Neuronal stem cell (in vitro differentiated cells): ENCODE measurements at regions not wholly inside any gene's neighbourhood (a gene's known extent, or its start where the extent isn't known, plus 50 kb on each side); places are given as distances from the start of the nearest gene placed in this dataset.
"Not testable (repeated sequence)": the region's sequence is repeated elsewhere in the genome, so short reads cannot be mapped to it uniquely, and the experiment has no call there.

Experiments used
- DNase-seq: peaks from one replicate; pipeline ENCODE4 v3.0.0-alpha.2; 2013; ENCODE audit warnings: low spot score
- H2AFZ ChIP-seq: one replicate; pipeline ENCODE4 v1.6.1; 2013; ENCODE audit warnings: mild to moderate bottlenecking, low read length, inconsistent platforms
- H2AK5ac ChIP-seq: 2 replicates; pipeline ENCODE4 v1.6.1; 2013; ENCODE audit warnings: low read depth, mild to moderate bottlenecking, inconsistent platforms, low read length, moderate library complexity, mixed read lengths
- H2BK120ac ChIP-seq: 2 replicates; pipeline ENCODE4 v1.6.1; 2013; ENCODE audit warnings: low read depth, mild to moderate bottlenecking, inconsistent platforms, low read length, moderate library complexity, mixed read lengths
- H2BK12ac ChIP-seq: one replicate; pipeline ENCODE4 v1.6.1; 2013; ENCODE audit warnings: low read length, inconsistent platforms
- H2BK15ac ChIP-seq: 2 replicates; pipeline ENCODE4 v1.6.1; 2013; ENCODE audit warnings: mild to moderate bottlenecking, low read length, inconsistent platforms, mixed read lengths
- H2BK5ac ChIP-seq: one replicate; pipeline ENCODE4 v1.6.1; 2013; ENCODE audit warnings: inconsistent platforms, mild to moderate bottlenecking, low read length, moderate library complexity
- H3K14ac ChIP-seq: one replicate; pipeline ENCODE4 v1.6.1; 2013; ENCODE audit warnings: low read length, inconsistent platforms
- H3K18ac ChIP-seq: 2 replicates; pipeline ENCODE4 v1.6.1; 2013; ENCODE audit warnings: low read length, inconsistent platforms
- H3K23ac ChIP-seq: 2 replicates; pipeline ENCODE4 v1.6.1; 2013; ENCODE audit warnings: low read depth, mild to moderate bottlenecking, mixed read lengths, low read length, inconsistent platforms; ENCODE audit not compliant: poor library complexity
- H3K27ac ChIP-seq: replicated peaks from 3 replicates; pipeline ENCODE4 v1.5.1; 2013; ENCODE audit warnings: low read length, inconsistent platforms
- H3K27me3 ChIP-seq, 3 experiments: 2 replicates each; pipeline ENCODE4 v1.6.1; 2013; ENCODE audit warnings: low read length in 3 of 3, mild to moderate bottlenecking in 2 of 3, inconsistent platforms in 1 of 3, low read depth in 1 of 3, mixed read lengths in 1 of 3, moderate library complexity in 1 of 3; ENCODE audit not compliant: control insufficient read depth in 3 of 3, insufficient read depth in 3 of 3
- H3K36me3 ChIP-seq, 2 donors: replicated peaks in 1 of 2; 2 replicates each; pipeline ENCODE4 v1.6.1; 2013; ENCODE audit warnings: low read length in 2 of 2; ENCODE audit not compliant: control insufficient read depth in 2 of 2, insufficient read depth in 2 of 2
- H3K4ac ChIP-seq: 2 replicates; pipeline ENCODE4 v1.6.1; 2013; ENCODE audit warnings: inconsistent platforms, mild to moderate bottlenecking, low read length, moderate library complexity
- H3K4me1 ChIP-seq, 2 donors: 1 replicate in 1 of 2; 2 replicates in 1 of 2; pipeline ENCODE4 v1.6.1; 2013; ENCODE audit warnings: low read length in 2 of 2, low read depth in 1 of 2; ENCODE audit not compliant: control insufficient read depth in 2 of 2, insufficient read depth in 1 of 2
- H3K4me2 ChIP-seq: one replicate; pipeline ENCODE4 v1.6.1; 2013; ENCODE audit warnings: mild to moderate bottlenecking, low read length, inconsistent platforms; ENCODE audit not compliant: insufficient read depth, poor library complexity, severe bottlenecking
- H3K4me3 ChIP-seq, 2 donors: 2 replicates each; pipeline ENCODE4 v1.5.1; 2013; ENCODE audit warnings: low read length in 2 of 2, mild to moderate bottlenecking in 2 of 2, inconsistent platforms in 1 of 2, moderate library complexity in 1 of 2
- H3K79me1 ChIP-seq: one replicate; pipeline ENCODE4 v1.6.1; 2013; ENCODE audit warnings: low read depth, mild to moderate bottlenecking, inconsistent platforms, low read length, moderate library complexity
- H3K9ac ChIP-seq: one replicate; pipeline ENCODE4 v1.6.1; 2013; ENCODE audit warnings: mild to moderate bottlenecking, low read depth, low read length, inconsistent platforms; ENCODE audit not compliant: poor library complexity
- H3K9me3 ChIP-seq, 2 donors: replicated peaks in 1 of 2; 2 replicates each; pipeline versions ENCODE3 to v1.6.1; 2013; ENCODE audit warnings: low read length in 2 of 2, mild to moderate bottlenecking in 2 of 2, inconsistent platforms in 1 of 2, low read depth in 1 of 2, mixed read lengths in 1 of 2, moderate library complexity in 1 of 2; ENCODE audit not compliant: control insufficient read depth in 2 of 2, insufficient read depth in 1 of 2
- H4K8ac ChIP-seq: one replicate; pipeline ENCODE4 v1.6.1; 2013; ENCODE audit warnings: low read depth, mild to moderate bottlenecking, inconsistent platforms, low read length, moderate library complexity
- H4K91ac ChIP-seq: one replicate; pipeline ENCODE4 v1.6.1; 2013; ENCODE audit warnings: low read length, low read depth, mild to moderate bottlenecking, inconsistent platforms; ENCODE audit not compliant: poor library complexity
- WGBS, 2 donors: extraction: QIAGEN DNeasy Blood & Tissue Kit; methylation state at CpG; one replicate each; pipeline ENCODE4 v1.1.7; 2013; ENCODE audit warnings: missing lambda C conversion rate in 2 of 2, mixed read lengths in 1 of 2; ENCODE audit not compliant: insufficient read length in 2 of 2, insufficient replicate concordance in 1 of 2; ENCODE audit errors: extremely low coverage in 2 of 2; 5-methylcytosine and 5-hydroxymethylcytosine counted together

DNA sequence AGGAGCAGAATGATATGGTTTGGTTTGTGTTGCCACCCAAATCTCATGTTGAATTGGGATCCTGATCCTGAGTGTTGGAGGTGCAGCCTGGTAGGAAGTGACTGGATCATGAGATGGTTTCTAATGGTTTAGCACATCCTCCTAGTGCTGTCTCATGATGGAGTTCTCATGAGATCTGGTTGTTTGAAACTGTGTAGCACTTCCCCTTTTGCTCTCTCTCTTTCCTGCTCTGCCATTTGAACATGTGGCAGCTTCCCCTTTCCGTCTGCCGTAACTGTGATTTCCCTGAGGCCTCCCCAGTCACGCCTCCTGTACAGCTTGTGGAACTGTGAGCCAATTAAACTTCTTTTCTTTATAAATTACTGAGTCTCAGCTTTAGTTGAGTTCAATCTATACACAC lies 756.8 kb upstream of the CDH6 start:
- H3K4me2 ChIP-seq: no peak overlapping the region

DNA sequence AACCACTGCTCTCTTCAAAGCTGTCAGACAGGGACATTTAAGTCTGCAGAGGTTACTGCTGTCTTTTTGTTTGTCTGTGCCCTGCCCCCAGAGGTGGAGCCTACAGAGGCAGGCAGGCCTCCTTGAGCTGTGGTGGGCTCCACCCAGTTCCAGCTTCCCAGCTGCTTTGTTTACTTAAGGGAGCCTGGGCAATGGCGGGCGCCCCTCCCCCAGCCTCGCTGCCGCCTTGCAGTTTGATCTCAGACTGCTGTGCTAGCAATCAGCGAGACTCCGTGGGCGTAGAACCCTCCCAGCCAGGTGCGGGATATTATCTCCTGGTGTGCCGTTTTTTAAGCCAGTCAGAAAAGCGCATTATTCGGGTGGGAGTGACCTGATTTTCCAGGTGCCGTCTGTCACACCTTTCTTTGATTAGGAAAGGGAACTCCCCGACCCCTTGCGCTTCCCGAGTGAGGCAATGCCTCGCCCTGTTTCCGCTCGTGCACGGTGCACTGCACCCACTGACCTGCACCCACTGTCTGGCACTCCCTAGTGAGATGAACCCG lies 764.5 kb upstream of the CDH6 start:
- not testable (repeated sequence) for H2BK120ac ChIP-seq, H3K4ac ChIP-seq, H2BK15ac ChIP-seq, H3K18ac ChIP-seq, H3K9ac ChIP-seq, H3K4me2 ChIP-seq, H3K4me3 ChIP-seq, H3K36me3 ChIP-seq, H3K79me1 ChIP-seq, H4K91ac ChIP-seq, H3K27me3 ChIP-seq, H2BK12ac ChIP-seq, H2BK5ac ChIP-seq, H3K9me3 ChIP-seq, H2AK5ac ChIP-seq, H3K14ac ChIP-seq, H4K8ac ChIP-seq, DNase-seq, H3K4me1 ChIP-seq, H3K23ac ChIP-seq, H3K27ac ChIP-seq
- H2AFZ ChIP-seq: peak overlapping the region; percentile 61
- WGBS, 2 donors: no CpG with 5 or more reads among the region's 20 CpGs

More for the DNA sequence above, 756.8 kb upstream of the CDH6 start:
- H2BK120ac ChIP-seq: no peak overlapping the region
- no peak for DNase-seq
- no peak overlapping the region for H3K14ac ChIP-seq
- no peaks in the 10 kb centered on the region for H3K4me1 ChIP-seq
- H3K27ac ChIP-seq: no peak overlapping the region
- peaks cover 1 to 3% of the 10 kb centered on the region in 2 donors for H3K9me3 ChIP-seq
- no peak overlapping the region for H2BK12ac ChIP-seq
- H3K18ac ChIP-seq: no peak overlapping the region
- no peaks in the 10 kb centered on the region for H3K36me3 ChIP-seq
- H3K23ac ChIP-seq: no peak overlapping the region
- H2BK5ac ChIP-seq: no peak overlapping the region
- H3K79me1 ChIP-seq: no peaks in the 10 kb centered on the region
- H4K8ac ChIP-seq: no peak overlapping the region
- no peak overlapping the region for H3K4ac ChIP-seq
- H2AK5ac ChIP-seq: no peak overlapping the region
- no peak overlapping the region for H2AFZ ChIP-seq
- no peak overlapping the region for H4K91ac ChIP-seq
- H3K27me3 ChIP-seq: no peaks in the 10 kb centered on the region
- H3K9ac ChIP-seq: no peak overlapping the region
- no peak overlapping the region for H2BK15ac ChIP-seq
- WGBS, 2 donors: no CpG with 5 or more reads among the region's 3 CpGs
- H3K4me3 ChIP-seq: no peak overlapping the region

DNA sequence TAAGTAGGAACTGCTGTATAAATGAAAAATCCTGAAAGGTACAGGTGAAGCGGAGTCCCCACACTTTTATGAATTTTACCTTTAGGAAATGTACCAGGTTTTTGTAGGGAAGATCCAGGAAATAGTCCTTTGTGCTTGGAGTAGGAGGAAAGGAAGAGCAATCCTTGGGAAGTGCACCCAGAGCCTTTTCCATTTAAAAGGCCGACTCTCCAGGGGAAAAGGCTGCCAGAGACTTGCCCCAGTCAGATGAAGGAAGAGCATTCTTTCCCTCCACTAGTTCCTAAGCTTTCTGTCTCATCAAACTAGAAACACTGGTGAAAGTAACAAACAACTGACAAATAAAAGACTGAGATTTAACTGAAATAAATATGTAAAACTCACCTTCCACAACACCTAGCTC lies 779.4 kb upstream of the CDH6 start:
- Histone ChIP-seq H4K8ac (no peak overlapping the region), H4K91ac (no peak overlapping the region), H2BK15ac (no peak overlapping the region), H3K9ac (no peak overlapping the region), H3K27ac (no peak overlapping the region), H2BK5ac (no peak overlapping the region), H2BK12ac (no peak overlapping the region), H2AK5ac (no peak overlapping the region), H3K4ac (no peak overlapping the region), H3K27me3 (no peaks in the 10 kb centered on the region), H3K14ac (no peak overlapping the region), H3K4me2 (no peak overlapping the region), H3K79me1 (no peaks in the 10 kb centered on the region), H2AFZ (no peak overlapping the region), H3K18ac (no peak overlapping the region), H2BK120ac (no peak overlapping the region), H3K4me3 (no peak overlapping the region), H3K9me3 (no peaks in the 10 kb centered on the region), H3K23ac (no peak overlapping the region), H3K36me3 (no peaks in the 10 kb centered on the region), H3K4me1 (no peaks in the 10 kb centered on the region)
- WGBS, 2 donors: no CpG with 5 or more reads among the region's 2 CpGs
- no peak for DNase-seq

DNA sequence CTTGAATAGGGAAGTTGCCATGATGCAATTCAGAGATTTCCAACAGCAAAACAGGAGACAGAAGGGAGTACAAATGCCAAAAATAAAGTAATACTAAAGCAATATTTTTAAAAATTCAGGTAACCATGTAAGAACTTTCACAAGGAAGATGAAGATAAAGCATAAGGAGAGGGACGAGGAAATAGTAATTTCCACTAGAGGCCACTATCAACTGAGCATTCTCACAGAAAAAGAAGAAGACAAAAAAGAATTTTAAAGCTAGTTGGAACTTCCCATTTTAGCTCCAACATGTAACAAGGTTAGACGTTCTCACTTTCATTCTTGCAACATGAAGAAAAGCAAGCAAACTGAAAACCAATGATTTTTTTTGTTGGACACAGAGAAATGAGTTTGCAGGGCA lies 779.9 kb upstream of the CDH6 start:
- Histone ChIP-seq H2BK120ac (no peak overlapping the region), H2BK5ac (no peak overlapping the region), H2AFZ (no peak overlapping the region), H3K18ac (no peak overlapping the region), H2AK5ac (no peak overlapping the region), H3K9me3 (no peaks in the 10 kb centered on the region), H3K4me3 (no peak overlapping the region), H3K27me3 (no peaks in the 10 kb centered on the region), H3K9ac (no peak overlapping the region), H3K4me2 (no peak overlapping the region), H4K91ac (no peak overlapping the region), H4K8ac (no peak overlapping the region), H2BK12ac (no peak overlapping the region), H3K4me1 (no peaks in the 10 kb centered on the region), H3K23ac (no peak overlapping the region), H3K36me3 (no peaks in the 10 kb centered on the region), H3K4ac (no peak overlapping the region), H2BK15ac (no peak overlapping the region), H3K14ac (no peak overlapping the region), H3K79me1 (no peaks in the 10 kb centered on the region), H3K27ac (no peak overlapping the region)
- no peak for DNase-seq
- no CpG with 5 or more reads among the region's 2 CpGs for WGBS, 2 donors
